Fibroblast of villous mesenchyme (primary cell): ENCODE measurements at regions not wholly inside any gene's neighbourhood (a gene's known extent, or its start where the extent isn't known, plus 50 kb on each side); places are given as distances from the start of the nearest gene placed in this dataset.
"Not testable (repeated sequence)": the region's sequence is repeated elsewhere in the genome, so short reads cannot be mapped to it uniquely, and the experiment has no call there.

Experiments used
- DNase-seq: peaks from one replicate; pipeline ENCODE4 v3.0.0-alpha.2; 2010; ENCODE audit warnings: low read depth
- H3K4me3 ChIP-seq: 2 replicates; pipeline ENCODE4 v1.5.1; 2011; ENCODE audit warnings: low read depth, mild to moderate bottlenecking, low read length
- TF ChIP-seq, protein P1 (sequence below): IDR thresholded peaks from 2 replicates; pipeline ENCODE4 v1.5.1; 2012; ENCODE audit warnings: low read depth, mild to moderate bottlenecking, low read length; ENCODE audit not compliant: insufficient read depth

GRCh38 chr4:117135634-117136354 lies 50.4 kb upstream of the TRAM1L1 start:
- H3K4me3 ChIP-seq, result no peak overlapping the region
- TF ChIP-seq, protein P1, sequence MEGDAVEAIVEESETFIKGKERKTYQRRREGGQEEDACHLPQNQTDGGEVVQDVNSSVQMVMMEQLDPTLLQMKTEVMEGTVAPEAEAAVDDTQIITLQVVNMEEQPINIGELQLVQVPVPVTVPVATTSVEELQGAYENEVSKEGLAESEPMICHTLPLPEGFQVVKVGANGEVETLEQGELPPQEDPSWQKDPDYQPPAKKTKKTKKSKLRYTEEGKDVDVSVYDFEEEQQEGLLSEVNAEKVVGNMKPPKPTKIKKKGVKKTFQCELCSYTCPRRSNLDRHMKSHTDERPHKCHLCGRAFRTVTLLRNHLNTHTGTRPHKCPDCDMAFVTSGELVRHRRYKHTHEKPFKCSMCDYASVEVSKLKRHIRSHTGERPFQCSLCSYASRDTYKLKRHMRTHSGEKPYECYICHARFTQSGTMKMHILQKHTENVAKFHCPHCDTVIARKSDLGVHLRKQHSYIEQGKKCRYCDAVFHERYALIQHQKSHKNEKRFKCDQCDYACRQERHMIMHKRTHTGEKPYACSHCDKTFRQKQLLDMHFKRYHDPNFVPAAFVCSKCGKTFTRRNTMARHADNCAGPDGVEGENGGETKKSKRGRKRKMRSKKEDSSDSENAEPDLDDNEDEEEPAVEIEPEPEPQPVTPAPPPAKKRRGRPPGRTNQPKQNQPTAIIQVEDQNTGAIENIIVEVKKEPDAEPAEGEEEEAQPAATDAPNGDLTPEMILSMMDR, result no peak
- DNase-seq, result no peak

- TF ChIP-seq, protein P1, result no peak
- DNase-seq, result peak; percentile 39
- no peak overlapping the region for H3K4me3 ChIP-seq
Measured at GRCh38 chr4:117137145-117137544, 51.8 kb upstream of the TRAM1L1 start.

- not testable (repeated sequence) for H3K4me3 ChIP-seq, DNase-seq
Measured at GRCh38 chr4:117138732-117139131, 53.4 kb upstream of the TRAM1L1 start.

- no peak for DNase-seq
- TF ChIP-seq, protein P1, result no peak
- H3K4me3 ChIP-seq, result no peak overlapping the region
Measured at GRCh38 chr4:117154251-117154650, 68.9 kb upstream of the TRAM1L1 start.

GRCh38 chr4:117156806-117157205 lies 71.4 kb upstream of the TRAM1L1 start:
- no peak for DNase-seq
- H3K4me3 ChIP-seq, result no peak overlapping the region
- TF ChIP-seq, protein P1, result no peak

DNA sequence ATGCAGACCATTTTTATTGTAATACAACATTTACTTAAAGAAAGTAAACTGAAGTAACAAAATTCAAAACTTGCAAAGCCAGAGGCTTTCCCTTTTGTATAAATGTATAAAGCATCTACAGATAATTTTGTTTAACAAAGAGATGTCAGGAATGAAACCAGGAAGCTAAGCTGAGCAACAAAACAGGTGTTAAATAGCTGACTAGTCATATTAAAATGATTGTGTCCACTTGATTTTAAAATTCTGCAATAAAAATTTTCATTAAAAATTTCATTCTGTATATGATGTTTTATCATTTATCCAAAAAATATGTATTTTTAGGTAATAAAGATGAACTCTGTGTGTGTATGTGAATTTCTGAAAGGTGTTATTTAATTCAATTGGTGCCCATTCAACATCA lies 72.0 kb upstream of the TRAM1L1 start:
- no peak for DNase-seq
- H3K4me3 ChIP-seq, result no peak overlapping the region
- TF ChIP-seq, protein P1, result no peak

DNA sequence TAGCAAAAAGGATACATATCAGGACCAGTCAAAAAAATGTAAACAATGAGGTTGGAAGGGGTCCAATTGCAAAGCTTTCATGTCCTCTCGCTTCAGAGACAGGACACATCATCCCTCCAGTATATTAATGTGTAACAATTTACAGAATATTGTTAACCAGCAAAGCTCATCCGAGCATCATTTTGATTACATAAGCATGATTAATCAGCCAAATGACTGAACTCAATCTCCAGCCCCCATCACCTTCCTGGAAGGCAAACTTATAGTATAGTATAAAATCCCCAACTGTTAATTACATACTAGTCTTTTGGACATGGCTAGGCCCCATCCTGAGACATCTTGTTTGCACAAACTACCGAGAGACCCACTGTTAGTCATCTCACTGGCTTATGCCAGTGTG lies 77.6 kb upstream of the TRAM1L1 start:
- TF ChIP-seq, protein P1, result no peak
- no peak overlapping the region for H3K4me3 ChIP-seq
- DNase-seq, result no peak
